GM18951 (cell line): ENCODE measurements at regions not wholly inside any gene's neighbourhood (a gene's known extent, or its start where the extent isn't known, plus 50 kb on each side); places are given as distances from the start of the nearest gene placed in this dataset.
A peak's percentile ranks its signal among the peaks of the same experiment; 100 is the strongest.
"Not testable (repeated sequence)": the region's sequence is repeated elsewhere in the genome, so short reads cannot be mapped to it uniquely, and the experiment has no call there.

Source experiments
- POLR2A ChIP-seq: IDR thresholded peaks from 4 replicates; pipeline ENCODE4 v1.6.1; 2011; ENCODE audit warnings: mild to moderate bottlenecking; ENCODE audit not compliant: insufficient read length, insufficient read depth; ENCODE audit errors: extremely low read depth
- in situ Hi-C: fragments of 300-500 bp; cut with MboI; formaldehyde crosslinking; loops from one replicate; pipeline ENCODE4 v1.12.0; 2022; ENCODE audit warnings: low sequenced_read_pairs, mixed read lengths, inconsistent platforms; ENCODE audit not compliant: unreplicated experiment

DNA sequence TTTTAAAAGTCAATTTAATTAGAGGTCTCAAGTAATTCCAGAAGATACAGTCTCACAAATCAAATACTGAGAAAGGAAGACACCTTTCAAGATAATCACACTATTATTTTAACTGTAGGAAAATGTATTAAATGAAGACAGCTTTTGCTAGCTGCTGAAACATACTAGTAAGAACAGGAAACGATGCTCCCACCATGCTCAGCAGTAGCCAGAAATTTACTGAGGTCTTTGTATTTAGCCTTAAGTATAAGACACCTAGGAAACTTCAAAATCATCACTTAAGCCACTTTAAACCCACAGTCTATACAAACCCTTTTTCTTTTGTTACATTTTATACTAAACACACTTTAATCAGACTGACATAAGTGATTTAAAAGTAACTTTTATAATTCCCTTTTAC lies 72.7 kb upstream of the NPIPB12 start:
- in situ Hi-C loops: not testable (repeated sequence)

DNA sequence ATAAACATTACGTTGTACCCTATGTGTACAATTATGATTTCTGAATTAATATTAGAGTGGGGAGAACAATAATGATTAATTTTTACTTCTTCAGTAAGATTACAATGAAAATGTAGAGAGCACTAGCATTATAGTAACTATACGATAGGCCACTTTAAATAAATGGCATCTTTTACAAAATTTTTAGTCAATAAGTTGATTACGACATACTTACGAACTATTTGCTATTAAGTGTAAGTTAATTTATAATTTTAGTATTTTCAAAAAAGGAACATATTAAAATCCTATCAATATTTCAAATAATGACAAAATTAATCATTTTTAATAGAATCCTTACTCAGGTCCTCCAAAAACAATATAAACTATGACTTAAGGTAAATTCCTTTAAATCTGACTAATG lies 75.6 kb upstream of the NPIPB12 start:
- in situ Hi-C loops: loop anchor here (5.0 kb wide), 1 partner anchor 741 kb away; no protein-coding TSS in a partner anchor

DNA sequence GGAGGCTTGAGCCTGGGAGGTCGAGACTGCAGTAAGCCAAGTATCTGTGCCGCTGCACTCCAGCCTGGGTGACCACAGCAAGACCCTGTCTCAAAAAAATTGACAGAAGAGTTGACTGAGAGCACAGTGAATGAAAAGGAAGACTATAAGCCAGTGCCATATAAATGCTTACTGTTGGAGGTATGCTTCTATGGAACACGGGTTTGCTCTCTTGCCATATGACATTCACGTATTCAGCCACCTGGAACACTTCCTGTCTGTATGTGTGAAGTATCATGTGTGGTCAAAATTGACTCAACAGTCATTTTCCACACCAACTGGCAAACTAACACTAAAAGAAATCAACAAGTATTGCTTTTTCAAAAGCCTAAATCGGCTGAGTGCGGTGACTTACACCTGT lies 71.1 kb upstream of the SPN start:
- in situ Hi-C loops: not testable (repeated sequence)

DNA sequence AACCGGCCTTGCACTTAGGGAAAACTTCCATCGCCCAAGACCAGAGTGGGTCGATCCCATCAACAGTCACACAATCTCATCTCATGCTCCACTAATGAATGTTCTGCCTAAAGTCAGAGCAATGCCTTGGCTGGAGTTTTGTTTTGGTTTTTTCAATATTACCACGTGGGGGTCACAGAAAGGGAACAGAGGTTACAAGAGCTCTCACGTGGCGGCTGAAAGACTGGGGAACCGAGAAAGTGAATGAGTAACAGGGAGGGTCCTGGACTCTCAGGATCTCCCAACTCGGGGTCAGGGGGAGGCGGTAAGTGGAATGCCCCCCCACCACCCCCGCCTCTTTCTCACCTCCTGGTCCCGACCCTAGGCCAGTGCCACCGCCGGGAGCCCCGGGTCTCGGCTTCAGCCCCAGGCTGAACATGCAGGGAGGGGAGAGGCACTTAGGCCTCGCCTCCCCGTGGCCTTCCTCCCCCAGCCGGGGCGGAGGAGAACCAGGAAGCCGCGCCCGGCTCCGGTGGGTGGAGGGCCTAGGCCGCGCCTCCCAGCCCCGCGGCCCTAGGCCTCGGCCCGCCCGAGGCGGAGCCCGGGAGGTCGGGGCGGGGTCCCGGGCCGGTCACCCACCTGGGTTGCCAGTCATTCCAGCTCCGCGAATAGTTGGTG lies 68.7 kb upstream of the SPN start:
- in situ Hi-C loops: not testable (repeated sequence)

DNA sequence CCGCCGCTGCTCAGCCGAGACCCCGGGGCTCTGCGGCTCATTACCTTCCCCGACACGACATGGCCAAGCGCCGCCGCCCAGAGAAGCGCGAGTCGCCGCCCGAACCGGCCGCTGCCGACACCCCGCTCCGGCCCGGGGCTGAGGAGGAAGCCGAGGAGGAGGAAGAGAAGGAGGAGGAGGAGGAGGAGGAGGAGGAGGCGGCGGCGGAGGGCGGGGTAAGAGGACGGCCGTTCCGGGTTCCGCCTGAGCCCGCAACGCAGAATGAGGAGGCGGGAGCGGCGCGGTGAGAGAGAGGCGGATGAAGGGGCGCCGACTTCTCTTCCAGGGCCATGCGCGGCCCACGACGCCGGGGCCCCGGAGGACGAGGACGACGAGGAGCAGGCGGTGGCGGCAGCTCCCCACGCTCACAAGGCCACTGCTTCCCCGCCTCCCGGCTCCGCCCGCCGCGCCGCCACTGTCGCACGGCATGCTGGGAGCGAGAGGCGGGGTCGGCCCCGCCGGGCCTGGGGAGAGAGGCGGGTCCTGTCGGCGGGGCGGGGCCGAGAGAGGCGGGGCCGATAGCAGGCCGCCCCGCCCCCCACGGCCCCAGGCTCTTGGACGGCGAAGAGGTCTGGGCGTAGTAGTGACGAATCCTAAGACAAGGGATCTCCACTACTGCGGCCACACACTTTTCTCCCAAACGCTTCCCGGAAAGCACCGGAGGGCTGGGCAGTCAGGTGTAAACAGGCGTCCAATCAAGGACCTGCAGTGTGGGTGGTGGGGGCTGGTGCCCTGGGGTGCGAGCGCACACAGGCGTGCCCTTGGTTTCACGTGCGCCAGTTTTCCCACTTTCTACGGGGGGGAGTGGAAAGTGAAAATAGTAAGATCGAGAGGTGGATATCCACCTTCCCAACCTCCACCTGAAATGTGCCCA lies 67.9 kb upstream of the SPN start:
- peak; percentile 67 for TF ChIP-seq POLR2A
- in situ Hi-C loops: not testable (repeated sequence)

DNA sequence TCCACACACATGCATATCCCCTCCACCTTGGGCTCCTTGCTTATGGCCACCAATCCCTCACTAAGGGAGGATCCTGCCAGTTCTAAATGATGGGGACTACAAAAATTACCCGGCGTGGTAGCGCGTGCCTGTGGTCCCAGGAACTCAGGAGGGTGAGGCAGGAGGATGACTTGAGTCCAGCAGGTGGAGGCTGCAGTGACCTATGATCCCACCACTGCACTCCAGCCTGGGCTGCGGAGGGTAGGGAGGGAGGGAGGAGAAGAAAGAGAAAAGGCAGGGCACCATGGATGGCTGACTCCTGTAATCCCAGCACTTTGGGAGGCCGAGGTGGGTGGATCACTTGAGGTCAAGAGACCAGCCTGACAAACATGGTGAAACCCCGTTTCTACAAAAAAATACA lies 66.0 kb upstream of the SPN start:
- in situ Hi-C loops: not testable (repeated sequence)

DNA sequence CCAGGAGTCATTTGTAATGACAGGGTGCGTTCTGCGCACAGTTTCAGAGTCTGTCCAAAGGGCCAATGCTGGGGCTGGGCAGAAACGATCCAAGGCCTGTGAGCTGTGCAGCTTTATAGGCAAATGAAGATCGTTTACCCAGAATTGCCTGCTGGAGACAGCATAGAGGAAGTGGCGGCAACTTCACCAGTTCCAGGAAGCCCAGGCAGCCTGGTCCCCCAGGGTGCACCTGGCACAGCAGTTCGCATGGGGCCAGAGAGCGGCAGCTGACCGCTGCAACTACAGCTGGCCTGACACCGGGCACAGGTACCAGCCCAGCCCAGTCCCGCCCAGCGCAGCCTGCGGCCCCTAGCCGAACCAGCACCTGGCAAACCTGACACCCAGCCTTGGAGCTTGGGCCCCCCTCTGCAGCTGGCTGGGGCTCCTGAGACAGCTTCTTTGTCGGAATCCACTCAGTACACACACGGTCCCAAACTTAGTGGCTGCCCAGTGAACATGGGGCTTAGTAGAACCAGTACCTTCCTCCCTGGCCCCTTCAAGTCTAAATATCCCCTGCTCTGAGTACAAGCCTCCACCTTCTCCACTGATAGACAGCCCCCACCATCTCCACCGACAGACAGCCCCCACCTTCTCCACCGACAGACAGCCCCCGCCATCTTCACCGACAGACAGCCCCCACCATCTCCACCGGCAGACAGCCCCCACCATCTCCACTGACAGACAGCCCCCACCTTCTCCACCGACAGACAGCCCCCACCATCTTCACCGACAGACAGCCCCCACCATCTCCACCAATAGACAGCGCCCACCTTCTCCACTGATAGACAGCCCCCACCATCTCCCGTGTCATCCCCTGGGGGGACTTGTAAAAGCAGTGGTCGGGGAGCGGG lies 62.7 kb upstream of the SPN start:
- peak; percentile 38 for TF ChIP-seq POLR2A
- in situ Hi-C loops: not testable (repeated sequence)

DNA sequence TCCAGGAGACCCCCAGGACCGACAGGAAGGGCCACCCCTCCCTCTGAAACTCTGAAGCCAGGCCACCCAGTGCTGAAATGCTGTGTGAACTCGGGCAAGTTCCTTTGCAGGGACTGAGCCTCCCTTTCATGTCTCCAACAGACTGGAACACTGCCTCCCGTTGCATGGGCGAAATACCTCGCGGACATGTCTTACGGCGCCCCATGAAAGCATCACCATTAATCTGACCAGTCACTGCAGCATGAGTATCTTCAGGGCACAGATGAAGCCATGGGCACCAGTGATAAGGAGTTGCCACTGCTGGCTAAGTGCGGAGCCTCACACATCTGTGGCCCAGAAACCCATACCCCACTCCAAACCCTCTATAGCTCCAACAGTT lies 60.8 kb upstream of the SPN start:
- in situ Hi-C loops: not testable (repeated sequence)

DNA sequence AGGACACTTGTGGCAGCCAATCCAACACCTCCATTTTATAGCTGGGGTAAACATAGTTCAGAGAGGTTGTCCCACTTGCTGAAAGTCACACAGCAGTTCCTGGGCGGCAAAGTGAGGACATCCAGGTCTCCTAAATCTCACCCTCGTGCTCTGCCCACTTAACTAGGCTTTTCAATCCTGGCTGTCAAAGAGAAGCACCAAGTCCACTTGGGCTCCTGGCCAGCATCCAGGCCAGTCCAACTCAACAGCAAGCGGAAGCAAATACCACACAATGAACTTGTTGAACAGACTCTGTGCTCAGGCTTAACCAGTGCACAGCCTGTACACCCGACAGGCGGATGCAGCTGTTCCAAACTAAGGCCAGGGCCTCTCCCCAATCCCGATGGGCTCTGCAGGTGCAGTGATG lies 60.4 kb upstream of the SPN start:
- in situ Hi-C loops: not testable (repeated sequence)

DNA sequence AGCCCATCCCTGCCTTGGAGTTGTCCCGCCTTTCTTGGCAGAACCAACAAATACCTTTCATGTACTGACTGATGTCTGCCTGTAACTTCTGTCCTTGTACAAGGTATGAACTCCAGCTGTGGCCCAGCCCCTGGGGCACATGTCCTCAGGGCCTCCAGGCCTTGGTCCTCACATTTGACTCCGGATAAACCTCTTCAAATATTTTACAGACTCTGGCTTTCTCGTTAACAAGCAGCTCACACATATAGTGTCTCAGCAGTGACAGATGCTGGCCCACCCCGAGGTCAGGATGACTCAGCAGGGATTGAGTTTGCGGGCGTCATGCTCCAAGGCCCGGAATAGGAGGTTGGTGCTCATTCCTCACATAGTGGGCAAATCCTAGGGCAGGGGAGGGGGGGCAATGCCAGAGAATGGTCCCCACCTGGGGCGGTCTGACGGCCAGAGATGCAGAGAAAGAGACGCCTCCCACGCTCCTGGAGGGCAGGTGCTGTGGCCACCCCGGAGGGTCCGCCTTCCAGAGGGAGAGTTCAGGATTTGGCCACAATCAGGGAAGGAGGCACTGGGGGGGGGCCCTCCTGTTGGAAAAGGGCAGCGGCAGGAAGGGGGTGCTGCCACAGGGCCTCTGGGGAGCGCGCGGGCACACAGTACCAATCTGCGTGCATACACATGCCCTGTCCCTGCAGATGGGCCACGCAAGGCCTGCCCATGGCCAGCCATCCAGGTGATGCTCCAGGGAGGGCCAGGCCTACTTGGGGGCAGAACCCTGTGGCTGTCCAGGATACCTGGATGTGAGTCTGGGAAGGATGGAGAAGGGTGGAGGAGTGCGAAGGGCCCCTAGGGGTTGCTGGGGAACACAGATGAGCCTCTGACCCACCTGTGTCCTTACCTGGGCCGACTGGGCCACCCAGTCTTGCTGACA lies 58.2 kb upstream of the SPN start:
- in situ Hi-C loops: not testable (repeated sequence)

DNA sequence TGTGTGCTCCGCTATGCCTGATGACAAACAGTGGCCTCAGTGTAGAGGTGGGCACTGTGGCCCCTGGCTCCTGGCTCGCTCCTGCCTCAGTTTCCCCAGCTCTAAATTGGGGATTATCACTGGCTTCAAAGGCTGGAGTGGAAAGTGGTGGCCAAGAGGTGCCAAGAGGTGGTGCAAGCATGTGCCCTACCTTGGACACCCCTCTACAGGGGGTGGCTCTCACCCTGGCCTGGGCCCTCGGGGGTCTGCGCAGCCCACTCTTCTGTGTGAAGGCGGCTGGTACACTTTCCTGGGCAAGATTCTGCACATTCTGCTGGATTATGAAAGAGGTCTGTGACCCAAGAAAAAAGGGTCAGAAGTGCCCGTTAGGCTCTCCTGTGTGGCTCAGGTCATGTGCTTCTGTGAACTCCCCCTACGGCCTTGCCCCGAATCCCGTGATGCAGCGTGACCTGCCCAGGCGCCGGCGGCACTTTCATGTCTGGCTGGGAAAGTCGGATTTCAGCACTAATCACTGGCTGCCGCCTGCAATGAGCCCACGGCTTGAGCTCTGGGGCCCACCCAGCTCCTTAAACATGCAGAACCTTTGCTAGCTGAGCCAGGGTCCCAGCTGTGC lies 57.3 kb upstream of the SPN start:
- in situ Hi-C loops: not testable (repeated sequence)

DNA sequence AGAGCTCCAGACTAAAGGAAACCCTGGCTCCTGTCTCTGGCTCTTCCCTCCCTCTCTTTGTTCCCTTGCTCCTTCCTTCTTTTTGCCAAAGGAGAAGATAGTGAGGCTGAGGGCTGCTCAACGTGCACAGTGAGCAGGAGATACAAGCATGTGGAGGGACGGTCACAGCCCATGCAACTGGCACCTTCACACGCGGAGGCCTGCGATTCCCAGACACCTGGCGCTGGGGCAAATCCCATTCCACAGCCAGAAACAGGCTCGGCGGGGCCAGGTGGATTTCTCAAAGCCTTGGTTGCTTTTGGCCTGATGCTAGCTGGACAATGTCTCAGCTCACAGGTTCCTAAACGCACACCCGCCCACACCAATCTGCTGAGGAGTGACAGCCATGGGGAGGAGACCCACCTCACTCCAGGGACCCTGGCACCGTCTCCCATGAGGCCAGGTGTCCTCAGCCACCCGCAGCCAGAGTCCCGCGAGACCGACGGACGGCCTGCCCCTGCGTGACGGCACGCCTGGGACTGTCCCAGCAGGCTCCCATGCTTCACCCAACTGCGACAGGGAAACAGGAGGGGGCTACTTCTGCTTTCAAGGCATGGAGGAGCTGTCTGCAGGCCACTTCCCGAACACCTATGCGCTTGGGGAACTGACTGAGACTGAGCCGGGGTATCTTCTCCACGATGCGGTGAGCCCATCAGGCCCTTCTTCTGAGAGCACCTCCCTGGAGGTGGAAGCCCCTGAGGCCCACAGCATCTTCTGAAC lies 56.2 kb upstream of the SPN start:
- in situ Hi-C loops: not testable (repeated sequence)

DNA sequence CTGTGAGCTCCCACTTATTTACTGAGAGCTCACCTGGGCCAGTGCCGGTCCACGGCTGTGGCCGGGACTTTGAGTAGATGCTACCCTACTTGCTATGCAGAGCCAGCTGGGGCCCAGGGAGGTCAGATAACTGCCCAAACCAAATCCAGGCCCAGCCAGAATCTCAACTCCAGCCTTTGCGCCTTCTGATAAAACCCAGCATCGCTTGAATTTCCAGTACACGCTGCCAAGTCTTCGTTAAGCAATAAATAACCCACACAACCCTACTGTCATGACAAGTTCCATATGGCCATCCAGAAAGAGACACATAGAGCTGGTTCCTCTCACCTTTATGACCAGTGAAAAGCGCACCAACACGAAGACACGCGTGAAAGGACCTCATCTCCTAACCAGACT lies 55.6 kb upstream of the SPN start:
- in situ Hi-C loops: not testable (repeated sequence)

DNA sequence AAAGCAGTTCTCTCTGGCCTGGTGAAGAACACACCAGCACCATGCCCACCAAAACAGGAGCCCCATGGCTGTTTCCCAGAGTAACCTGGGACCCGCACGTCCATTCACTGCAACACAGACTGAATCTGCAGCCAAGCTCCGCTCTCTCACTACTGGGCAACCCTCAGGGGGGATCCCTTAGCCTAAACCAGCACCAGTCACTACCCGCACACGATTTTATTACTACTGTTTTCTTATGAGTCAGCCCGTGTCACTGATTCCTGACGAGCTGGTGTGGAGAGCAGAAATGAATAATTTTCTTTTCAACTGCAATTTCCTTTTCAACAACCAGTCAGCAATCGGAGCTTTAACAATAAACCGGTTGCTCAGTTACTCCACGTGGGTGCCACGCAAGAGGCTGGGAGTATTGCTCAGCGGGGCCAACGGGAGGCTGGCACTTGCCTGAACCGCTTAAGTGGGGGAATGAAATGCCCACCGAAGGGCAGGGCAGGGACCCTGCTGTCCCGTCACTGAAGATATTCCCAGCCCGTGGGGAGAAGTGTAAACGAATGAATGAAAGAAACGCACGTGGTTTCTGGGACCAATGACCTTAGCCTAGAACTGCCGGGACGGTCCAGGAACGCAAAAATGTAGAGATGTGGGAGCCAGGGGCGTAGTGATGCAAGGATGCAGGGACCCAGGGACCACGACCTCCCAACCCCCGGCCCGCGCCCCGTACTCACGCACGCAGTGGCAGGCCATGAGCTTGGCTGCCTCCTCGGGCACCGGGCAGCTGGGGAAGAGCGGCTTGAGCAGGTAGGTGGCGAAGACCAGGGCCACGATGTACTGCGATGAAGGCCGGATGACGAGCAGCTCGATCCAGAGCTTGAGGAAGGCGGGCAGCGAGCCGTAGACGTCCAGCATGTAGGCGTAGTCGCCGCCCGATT lies 50.4 kb upstream of the SPN start:
- in situ Hi-C loops: not testable (repeated sequence)
